Muscle of leg (tissue), 3 donors: ENCODE measurements at regions not wholly inside any gene's neighbourhood (a gene's known extent, or its start where the extent isn't known, plus 50 kb on each side); places are given as distances from the start of the nearest gene placed in this dataset.
A peak's percentile ranks its signal among the peaks of the same experiment; 100 is the strongest.
"Not testable (repeated sequence)": the region's sequence is repeated elsewhere in the genome, so short reads cannot be mapped to it uniquely, and the experiment has no call there.

ENCODE experiments used
- DNase-seq: peaks from one replicate; pipeline ENCODE4 v3.0.0; 2013
- H3K27ac ChIP-seq: one replicate; pipeline ENCODE4 v1.5.1; 2013; ENCODE audit warnings: mild to moderate bottlenecking, low read length, control low read depth
- H3K27me3 ChIP-seq: one replicate; pipeline ENCODE4 v1.6.1; 2013; ENCODE audit warnings: low read length; ENCODE audit not compliant: control insufficient read depth, insufficient read depth
- H3K36me3 ChIP-seq: one replicate; pipeline ENCODE4 v1.6.1; 2013; ENCODE audit warnings: low read length; ENCODE audit not compliant: control insufficient read depth, insufficient read depth
- H3K4me1 ChIP-seq: one replicate; pipeline ENCODE4 v1.6.1; 2013; ENCODE audit warnings: low read length; ENCODE audit not compliant: control insufficient read depth, insufficient read depth
- H3K4me3 ChIP-seq: one replicate; pipeline ENCODE4 v1.5.1; 2013; ENCODE audit warnings: low read length, control low read depth
- H3K9me3 ChIP-seq: replicated peaks from 2 replicates; pipeline ENCODE4 v1.6.1; 2013; ENCODE audit warnings: low read depth, low read length; ENCODE audit not compliant: control insufficient read depth
- WGBS: methylation state at CpG from one replicate; pipeline ENCODE4 v1.1.5; 2013; ENCODE audit warnings: missing lambda C conversion rate; ENCODE audit not compliant: insufficient coverage; 5-methylcytosine and 5-hydroxymethylcytosine counted together

DNA sequence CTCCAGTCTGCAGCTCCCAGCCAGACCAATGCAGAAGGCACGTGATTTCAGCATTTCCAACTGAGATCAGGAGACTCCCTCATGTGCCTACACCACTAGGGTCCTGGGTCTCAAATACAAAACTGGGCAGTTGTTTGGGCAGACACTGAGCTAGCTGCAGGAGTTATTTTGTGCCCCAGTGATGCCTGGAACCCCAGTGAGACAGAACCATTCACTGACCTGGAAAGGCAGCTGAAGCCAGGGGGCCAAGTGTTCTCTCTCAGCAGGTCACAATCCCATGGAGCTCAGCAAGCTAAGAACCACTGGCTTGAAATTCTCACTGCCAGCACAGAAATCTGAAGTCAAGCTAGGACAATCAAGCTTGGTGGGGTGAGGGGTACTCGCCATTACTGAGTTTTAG lies 111.7 kb upstream of the TNFSF4 start:
- H3K4me1 ChIP-seq = no peaks in the 10 kb centered on the region
- no peak overlapping the region for H3K27ac ChIP-seq
- peaks cover 3% of the 10 kb centered on the region for H3K9me3 ChIP-seq
- no peaks in the 10 kb centered on the region for H3K36me3 ChIP-seq
- no peaks in the 10 kb centered on the region for H3K27me3 ChIP-seq
- WGBS = 100% methylated on average over 2 of the region's 2 CpGs
- no peak overlapping the region for H3K4me3 ChIP-seq
- no peak for DNase-seq

DNA sequence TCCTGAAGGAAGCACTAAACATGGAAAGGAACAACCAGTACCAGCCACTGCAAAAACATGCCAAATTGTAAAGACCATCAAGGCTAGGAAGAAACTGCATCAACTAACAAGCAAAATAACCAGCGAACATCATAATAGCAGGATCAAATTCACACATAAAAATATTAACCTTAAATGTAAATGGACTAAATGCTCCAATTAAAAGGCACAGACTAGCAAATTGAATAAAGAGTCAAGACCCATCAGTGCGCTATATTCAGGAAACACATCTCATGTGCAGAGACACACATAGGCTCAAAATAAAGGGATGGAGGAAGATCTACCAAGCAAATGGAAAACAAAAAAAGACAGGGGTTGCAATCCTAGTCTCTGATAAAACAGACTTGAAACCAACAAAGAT lies 117.2 kb upstream of the TNFSF4 start:
- DNase-seq, H3K27me3 ChIP-seq, H3K36me3 ChIP-seq, H3K4me3 ChIP-seq, H3K9me3 ChIP-seq, H3K27ac ChIP-seq, H3K4me1 ChIP-seq: not testable (repeated sequence)
- WGBS = no CpG with 5 or more reads among the region's 2 CpGs

DNA sequence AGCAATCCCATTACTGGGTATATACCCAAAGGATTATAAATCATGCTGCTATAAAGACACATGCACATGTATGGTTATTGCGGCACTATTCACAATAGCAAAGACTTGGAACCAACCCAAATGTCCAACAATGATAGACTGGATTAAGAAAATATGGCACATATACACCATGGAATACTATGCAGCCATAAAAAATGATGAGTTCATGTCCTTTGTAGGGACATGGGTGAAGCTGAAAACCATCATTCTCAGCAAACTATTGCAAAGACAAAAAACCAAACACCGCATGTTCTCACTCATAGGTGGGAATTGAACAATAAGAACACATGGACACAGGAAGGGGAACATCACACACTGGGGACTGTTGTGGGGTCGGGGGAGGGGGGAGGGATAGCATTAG lies 120.9 kb upstream of the TNFSF4 start:
- not testable (repeated sequence) for H3K4me1 ChIP-seq, H3K27me3 ChIP-seq, H3K27ac ChIP-seq, DNase-seq, H3K36me3 ChIP-seq, H3K9me3 ChIP-seq, H3K4me3 ChIP-seq
- no CpG with 5 or more reads among the region's 3 CpGs for WGBS

DNA sequence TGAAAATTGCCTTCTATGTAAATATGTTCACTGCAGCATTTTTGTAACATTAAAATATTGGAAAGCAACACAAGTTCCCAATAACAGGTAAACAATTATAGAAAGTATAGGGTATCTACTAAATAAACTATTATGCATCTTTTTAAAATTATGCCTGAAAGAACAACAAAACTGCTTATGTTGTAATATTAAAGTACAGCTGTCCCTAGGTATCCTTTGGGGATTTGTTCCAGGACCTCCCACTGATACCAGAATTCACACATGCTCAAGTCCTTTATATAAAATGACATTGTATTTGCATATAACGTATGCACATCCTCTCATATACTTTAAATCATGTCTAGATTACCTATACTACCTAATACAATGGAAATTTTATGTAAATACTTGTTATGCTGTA lies 121.8 kb upstream of the TNFSF4 start:
- H3K4me3 ChIP-seq = no peak overlapping the region
- H3K36me3 ChIP-seq = no peaks in the 10 kb centered on the region
- H3K4me1 ChIP-seq = peaks cover 2% of the 10 kb centered on the region
- DNase-seq = no peak
- H3K27ac ChIP-seq = no peak overlapping the region
- no CpG with 5 or more reads among the region's 1 CpG for WGBS
- H3K27me3 ChIP-seq = no peaks in the 10 kb centered on the region
- H3K9me3 ChIP-seq = no peaks in the 10 kb centered on the region

DNA sequence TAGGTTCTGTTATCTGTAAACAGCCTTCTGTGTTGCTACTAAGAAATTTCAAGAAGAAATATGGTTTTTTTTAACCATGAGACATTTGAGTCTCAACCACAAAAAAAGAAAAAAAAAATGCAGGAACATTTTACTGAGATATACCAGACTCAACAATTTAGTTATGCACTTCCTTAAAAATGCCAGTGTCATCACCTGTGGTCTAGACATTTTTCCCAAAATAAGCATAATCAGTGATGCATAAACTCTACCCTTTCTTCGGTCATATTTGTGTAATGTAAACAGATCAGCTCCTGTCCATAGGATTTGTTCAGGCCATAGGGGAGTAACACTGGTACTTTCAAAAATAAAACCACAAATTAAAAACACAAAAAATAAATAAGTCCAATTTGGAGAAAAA lies 122.6 kb upstream of the TNFSF4 start:
- no CpG with 5 or more reads among the region's 1 CpG for WGBS
- Histone ChIP-seq H3K9me3 (no peaks in the 10 kb centered on the region), H3K36me3 (no peaks in the 10 kb centered on the region), H3K4me1 (peaks cover 2% of the 10 kb centered on the region), H3K27ac (no peak overlapping the region), H3K27me3 (no peaks in the 10 kb centered on the region), H3K4me3 (no peak overlapping the region)
- peak; percentile 40 for DNase-seq

DNA sequence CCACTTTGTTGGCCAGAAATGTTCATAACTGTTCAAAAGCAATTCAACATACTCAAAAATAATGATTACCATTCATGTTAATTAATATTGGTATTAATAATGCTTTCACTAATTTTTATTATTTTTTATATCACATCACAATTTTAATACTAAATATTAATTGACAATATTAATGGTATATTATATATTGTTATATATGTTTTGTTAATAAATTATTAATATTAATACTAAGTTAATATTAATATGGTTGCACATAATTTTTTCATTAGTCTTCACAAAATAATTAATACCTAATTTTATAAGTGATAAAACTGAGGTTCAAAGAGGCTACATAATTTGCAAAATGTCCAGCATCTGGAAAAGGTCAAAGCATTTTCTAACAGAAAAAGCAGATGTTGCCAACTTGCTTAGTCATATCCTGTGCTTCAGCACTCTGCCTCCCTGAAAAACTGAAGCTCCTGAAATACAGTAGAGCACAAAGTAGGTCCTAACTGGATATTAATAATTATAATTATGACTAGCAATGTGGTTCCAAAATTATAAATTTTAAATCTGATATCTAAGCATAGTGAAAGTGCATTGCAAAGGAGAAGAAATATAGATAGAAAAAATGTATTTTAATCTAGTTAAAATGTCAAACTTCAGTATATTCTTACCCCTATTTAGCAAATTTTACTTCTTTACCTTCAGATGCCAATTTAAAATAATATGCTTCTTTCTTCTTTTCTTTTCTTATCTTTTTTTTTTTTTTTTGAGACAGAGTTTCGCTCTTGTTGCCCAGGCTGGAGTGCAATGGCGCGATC lies 123.2 kb upstream of the TNFSF4 start:
- WGBS = no CpG with 5 or more reads among the region's 3 CpGs
- H3K36me3 ChIP-seq = no peaks in the 10 kb centered on the region
- no peaks in the 10 kb centered on the region for H3K27me3 ChIP-seq
- H3K27ac ChIP-seq = no peak overlapping the region
- H3K9me3 ChIP-seq = no peaks in the 10 kb centered on the region
- peak; percentile 77 for DNase-seq
- H3K4me1 ChIP-seq = peaks cover 2% of the 10 kb centered on the region
- no peak overlapping the region for H3K4me3 ChIP-seq

DNA sequence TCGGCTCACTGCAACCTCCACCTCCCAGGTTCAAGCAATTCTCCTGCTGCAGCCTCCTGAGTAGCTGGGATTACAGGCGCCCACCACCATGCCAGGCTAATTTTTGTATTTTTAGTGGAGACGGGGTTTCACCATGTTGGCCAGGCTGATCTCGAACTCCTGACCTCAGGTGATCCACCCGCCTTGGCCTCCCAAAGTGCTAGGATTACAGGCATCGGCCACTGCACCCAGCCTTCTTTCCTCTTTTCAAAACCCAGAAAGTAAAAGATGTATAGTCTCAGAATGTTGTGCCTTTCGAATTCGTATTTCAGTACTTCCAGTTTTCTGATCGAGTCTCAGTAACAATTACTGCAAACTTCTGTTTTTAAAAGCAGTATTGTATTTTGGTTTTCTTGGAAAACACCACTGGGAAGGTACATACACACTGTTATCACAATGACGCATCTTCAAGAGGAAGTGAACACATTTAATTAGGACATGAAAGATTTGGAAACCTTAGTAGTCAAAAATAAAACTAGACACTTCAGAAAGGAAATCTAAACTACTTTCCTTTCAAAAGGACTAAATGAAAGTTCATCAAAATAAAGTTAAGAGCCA lies 123.9 kb upstream of the TNFSF4 start:
- no CpG with 5 or more reads among the region's 10 CpGs for WGBS

DNA sequence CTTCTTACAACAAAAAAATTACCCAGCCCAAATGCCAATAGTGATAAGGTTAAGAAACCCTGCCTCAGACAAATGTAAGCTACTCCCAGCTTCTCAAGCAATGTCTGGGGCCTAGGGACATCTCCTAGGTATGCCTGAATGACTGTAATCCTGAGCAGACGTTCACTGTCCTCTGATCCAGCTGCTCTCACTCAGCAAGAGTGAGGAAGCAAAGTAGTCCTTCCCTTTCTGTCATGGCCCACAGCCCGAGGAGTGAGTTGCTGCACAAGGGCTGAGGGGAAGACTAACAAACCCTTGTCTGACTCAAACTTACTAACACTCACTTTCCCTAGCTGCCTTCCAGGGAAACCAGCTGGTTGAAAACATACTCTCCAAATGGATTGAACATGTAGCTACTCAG lies 124.9 kb upstream of the TNFSF4 start:
- peak; percentile 24 for DNase-seq
- no peaks in the 10 kb centered on the region for H3K9me3 ChIP-seq
- H3K36me3 ChIP-seq = no peaks in the 10 kb centered on the region

More for the DNA sequence above, 123.9 kb upstream of the TNFSF4 start:
- H3K27me3 ChIP-seq, H3K4me1 ChIP-seq, H3K36me3 ChIP-seq, H3K4me3 ChIP-seq, H3K27ac ChIP-seq, H3K9me3 ChIP-seq: not testable (repeated sequence)
- peak; percentile 13 for DNase-seq

DNA sequence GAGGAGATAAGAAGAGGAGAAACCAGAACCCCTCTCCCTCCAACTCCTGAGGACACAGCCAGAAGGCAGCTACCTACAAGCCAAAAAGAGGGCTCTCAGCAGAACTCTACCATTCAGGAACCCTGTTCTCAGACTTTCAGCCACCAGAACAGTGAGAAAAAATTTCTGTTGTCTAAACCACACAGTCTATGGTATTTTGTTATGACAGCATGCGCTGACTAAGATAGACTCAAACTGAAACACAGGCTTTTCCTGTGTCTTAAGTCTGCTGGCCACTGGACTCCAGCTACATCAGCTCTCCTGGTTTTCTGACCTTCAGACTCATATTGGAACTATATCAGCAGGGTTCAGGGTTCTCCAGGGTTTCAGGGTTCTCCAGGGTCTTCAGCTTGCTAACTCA lies 126.5 kb upstream of the TNFSF4 start:
- Histone ChIP-seq H3K4me3 (no peak overlapping the region), H3K9me3 (no peaks in the 10 kb centered on the region), H3K4me1 (peaks cover 2% of the 10 kb centered on the region), H3K27me3 (no peaks in the 10 kb centered on the region), H3K36me3 (no peaks in the 10 kb centered on the region), H3K27ac (no peak overlapping the region)
- WGBS = 100% methylated on average over 1 of the region's 1 CpG
- no peak for DNase-seq

More for the DNA sequence above, 124.9 kb upstream of the TNFSF4 start:
- WGBS = 20% methylated on average over 1 of the region's 2 CpGs
- Histone ChIP-seq H3K4me3 (no peak overlapping the region), H3K27ac (no peak overlapping the region), H3K4me1 (peaks cover 2% of the 10 kb centered on the region), H3K27me3 (no peaks in the 10 kb centered on the region)

DNA sequence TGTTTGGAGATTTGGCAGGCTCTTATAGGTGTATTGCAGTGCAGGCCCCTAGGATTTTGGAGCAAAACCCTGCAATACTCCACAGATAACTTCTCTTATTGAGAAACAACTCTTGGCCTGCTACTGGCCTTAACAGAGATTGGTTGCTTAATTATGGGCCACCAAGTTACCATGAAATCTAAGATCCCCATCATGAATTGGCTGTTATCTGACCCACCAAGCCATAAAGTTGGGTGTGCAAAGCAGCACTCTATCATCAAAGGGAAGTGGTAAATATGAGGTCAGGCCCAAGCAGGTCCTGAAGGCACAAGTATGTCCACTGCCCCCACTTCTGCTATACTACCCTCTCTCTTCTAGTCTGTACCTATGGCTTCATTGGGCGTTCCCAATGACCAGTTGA lies 130.0 kb upstream of the TNFSF4 start:
- Histone ChIP-seq H3K4me3 (no peak overlapping the region), H3K36me3 (no peaks in the 10 kb centered on the region), H3K9me3 (no peaks in the 10 kb centered on the region), H3K27ac (no peak overlapping the region), H3K27me3 (no peaks in the 10 kb centered on the region), H3K4me1 (no peaks in the 10 kb centered on the region)
- DNase-seq = no peak
- WGBS = no CpG with 5 or more reads among the region's 1 CpG
